Panc1 (cell line): ENCODE measurements at regions not wholly inside any gene's neighbourhood (a gene's known extent, or its start where the extent isn't known, plus 50 kb on each side); places are given as distances from the start of the nearest gene placed in this dataset.

Experiments
- CTCF ChIP-seq: fragments of 450-650 bp; IDR thresholded peaks from 2 replicates; pipeline ENCODE4 v1.5.1; 2017; ENCODE audit warnings: mild to moderate bottlenecking
- POLR2AphosphoS5 ChIP-seq: IDR thresholded peaks from 2 replicates; pipeline ENCODE4 v1.6.1; 2012; ENCODE audit warnings: mild to moderate bottlenecking, low read depth, low read length, moderate library complexity

- TF ChIP-seq CTCF (no peak), POLR2AphosphoS5 (no peak)
These were observed 265.9 kb downstream of the TRIM36 start for GRCh38 chr5:114903767-114904166.
